UCSD-AML1 (cell line): ENCODE measurements at regions not wholly inside any gene's neighbourhood (a gene's known extent, or its start where the extent isn't known, plus 50 kb on each side); places are given as distances from the start of the nearest gene placed in this dataset.
A peak's percentile ranks its signal among the peaks of the same experiment; 100 is the strongest.

Experiments
- DNase-seq: peaks from one replicate; lab custom pipeline; 2025; ENCODE audit not compliant: unreplicated experiment; lab: John Stamatoyannopoulos, UW

GRCh38 chr10:29962166-29962850 is 97.1 kb downstream of the JCAD start:
- DNase-seq = no peak

- no peak for DNase-seq
Measured at GRCh38 chr10:29961351-29961750, 98.0 kb downstream of the JCAD start.

- no peak for DNase-seq
Measured at GRCh38 chr10:29960261-29960660, 99.1 kb downstream of the JCAD start.

GRCh38 chr10:29959586-29959985 is 99.8 kb downstream of the JCAD start:
- DNase-seq = no peak

- DNase-seq = no peak
Measured at GRCh38 chr10:29958440-29958839, 100.9 kb downstream of the JCAD start.

- DNase-seq = no peak
Measured at GRCh38 chr10:29957907-29958331, 101.5 kb downstream of the JCAD start.

- peak; percentile 35 for DNase-seq
Measured at GRCh38 chr10:29957236-29957635, 102.2 kb downstream of the JCAD start.

- no peak for DNase-seq
Measured at GRCh38 chr10:29956335-29956924, 103.0 kb downstream of the JCAD start.

GRCh38 chr10:29955329-29955935 is 104.0 kb downstream of the JCAD start:
- DNase-seq = no peak

- no peak for DNase-seq
Measured at GRCh38 chr10:29951441-29951931, 107.9 kb downstream of the JCAD start.

GRCh38 chr10:29950391-29950790 is 109.0 kb downstream of the JCAD start:
- no peak for DNase-seq

- no peak for DNase-seq
Measured at GRCh38 chr10:29949411-29950011, 109.9 kb downstream of the JCAD start.

GRCh38 chr10:29948881-29949355 is 110.5 kb downstream of the JCAD start:
- DNase-seq = peak; percentile 22

GRCh38 chr10:29947701-29948060 is 111.7 kb downstream of the JCAD start:
- no peak for DNase-seq

- no peak for DNase-seq
Measured at GRCh38 chr10:29946953-29947700, 112.3 kb downstream of the JCAD start.

- DNase-seq = no peak
Measured at GRCh38 chr10:29946614-29946952, 112.8 kb downstream of the JCAD start.

- DNase-seq = no peak
Measured at GRCh38 chr10:29941476-29941875, 117.9 kb downstream of the JCAD start.

- DNase-seq = no peak
Measured at GRCh38 chr10:29932991-29933390, 126.4 kb downstream of the JCAD start.

GRCh38 chr10:29931833-29932232 is 127.6 kb downstream of the JCAD start:
- DNase-seq = no peak

- no peak for DNase-seq
Measured at GRCh38 chr10:29929006-29929405, 130.4 kb downstream of the JCAD start.

GRCh38 chr10:29926693-29927048 is 132.7 kb downstream of the JCAD start:
- DNase-seq = no peak
